ENCODE measurements at regions not wholly inside any gene's neighbourhood (a gene's known extent, or its start where the extent isn't known, plus 50 kb on each side); places are given as distances from the start of the nearest gene placed in this dataset.

DNA sequence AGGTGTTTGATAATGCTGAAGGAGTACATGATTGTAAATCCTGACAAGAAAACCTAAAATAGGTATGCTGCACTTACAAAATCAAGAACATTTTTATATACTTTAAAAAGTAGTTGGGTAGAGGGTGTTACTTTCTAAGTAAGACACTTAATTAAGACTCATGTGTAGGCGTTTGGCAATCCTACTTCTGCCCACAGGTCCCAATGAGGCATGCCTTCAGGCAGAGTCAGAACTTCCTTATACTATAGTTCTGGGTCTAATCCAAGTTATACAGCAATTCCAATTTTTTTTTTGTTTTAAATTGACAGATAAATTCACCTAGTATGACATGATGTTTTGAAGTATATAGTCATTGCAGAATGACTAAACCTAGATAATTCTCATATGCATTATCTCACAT lies 1188.5 kb upstream of the PHF14 start:
- TF ChIP-seq, protein P1, sequence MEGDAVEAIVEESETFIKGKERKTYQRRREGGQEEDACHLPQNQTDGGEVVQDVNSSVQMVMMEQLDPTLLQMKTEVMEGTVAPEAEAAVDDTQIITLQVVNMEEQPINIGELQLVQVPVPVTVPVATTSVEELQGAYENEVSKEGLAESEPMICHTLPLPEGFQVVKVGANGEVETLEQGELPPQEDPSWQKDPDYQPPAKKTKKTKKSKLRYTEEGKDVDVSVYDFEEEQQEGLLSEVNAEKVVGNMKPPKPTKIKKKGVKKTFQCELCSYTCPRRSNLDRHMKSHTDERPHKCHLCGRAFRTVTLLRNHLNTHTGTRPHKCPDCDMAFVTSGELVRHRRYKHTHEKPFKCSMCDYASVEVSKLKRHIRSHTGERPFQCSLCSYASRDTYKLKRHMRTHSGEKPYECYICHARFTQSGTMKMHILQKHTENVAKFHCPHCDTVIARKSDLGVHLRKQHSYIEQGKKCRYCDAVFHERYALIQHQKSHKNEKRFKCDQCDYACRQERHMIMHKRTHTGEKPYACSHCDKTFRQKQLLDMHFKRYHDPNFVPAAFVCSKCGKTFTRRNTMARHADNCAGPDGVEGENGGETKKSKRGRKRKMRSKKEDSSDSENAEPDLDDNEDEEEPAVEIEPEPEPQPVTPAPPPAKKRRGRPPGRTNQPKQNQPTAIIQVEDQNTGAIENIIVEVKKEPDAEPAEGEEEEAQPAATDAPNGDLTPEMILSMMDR (IDR thresholded peaks at IDR 0.05; ENCODE audit: insufficient read depth, low read length, poor library complexity, severe bottlenecking) = no peak
- no peak for TF ChIP-seq EZH2phosphoT487 (conservative IDR thresholded peaks at IDR 0.05; ENCODE audit: low read length)
